Activated naive CD8-positive, alpha-beta T cell treated with anti-CD3 and anti-CD28 coated beads, Interleukin-2, amount 10 ng/mL, durations not matched to agents 7 days and 5 days (primary cell): ENCODE measurements at regions not wholly inside any gene's neighbourhood (a gene's known extent, or its start where the extent isn't known, plus 50 kb on each side); places are given as distances from the start of the nearest gene placed in this dataset.

Source experiments
- ATAC-seq: fragments of 150-1000 bp; cut with Tn5 transposase; one replicate; pipeline ENCODE4 v1.10.0; 2021; ENCODE audit warnings: low read depth, moderate library complexity
- POLR2A ChIA-PET: fragments of 350-600 bp; sonication (Branson Sonifier 250); formaldehyde crosslinking; loops from one replicate; lab custom pipeline; 2021; ENCODE audit warnings: antibody characterized with exemption; lab: Charles Lee
- DNase-seq: peaks from one replicate; pipeline ENCODE4 v3.0.0; 2021
- H3K27ac Mint-ChIP-seq: one replicate; pipeline ENCODE4 v1.8.0; 2022; ENCODE audit warnings: mild to moderate bottlenecking, mixed read lengths
- H3K27me3 Mint-ChIP-seq: one replicate; pipeline ENCODE4 v1.8.0; 2022; ENCODE audit warnings: mild to moderate bottlenecking, moderate library complexity, mixed read lengths
- H3K36me3 Mint-ChIP-seq: one replicate; pipeline ENCODE4 v1.8.0; 2021; ENCODE audit warnings: mild to moderate bottlenecking, mixed read lengths
- H3K4me1 Mint-ChIP-seq: one replicate; pipeline ENCODE4 v1.8.0; 2021; ENCODE audit warnings: mixed read lengths
- H3K4me3 Mint-ChIP-seq: one replicate; pipeline ENCODE4 v1.8.0; 2022; ENCODE audit warnings: mild to moderate bottlenecking, moderate library complexity, mixed read lengths
- H3K9me3 Mint-ChIP-seq: one replicate; pipeline ENCODE4 v1.8.0; 2021; ENCODE audit warnings: mixed read lengths

- DNase-seq, result no peak
- no peaks in the 10 kb centered on the region for H3K36me3 Mint-ChIP-seq
- no peaks in the 10 kb centered on the region for H3K4me1 Mint-ChIP-seq
- H3K27me3 Mint-ChIP-seq, result no peaks in the 10 kb centered on the region
- H3K4me3 Mint-ChIP-seq, result no peak overlapping the region
- ATAC-seq, result no peak
- POLR2A ChIA-PET, result no interaction called here
- H3K27ac Mint-ChIP-seq, result no peak overlapping the region
- H3K9me3 Mint-ChIP-seq, result no peaks in the 10 kb centered on the region
Observed at GRCh38 chr10:84837041-84837812, 508.8 kb downstream of the CCSER2 start.

GRCh38 chr10:84837877-84838276 is 509.5 kb downstream of the CCSER2 start:
- H3K4me1 Mint-ChIP-seq, result no peaks in the 10 kb centered on the region
- no peak overlapping the region for H3K27ac Mint-ChIP-seq
- no peak for ATAC-seq
- no peak for DNase-seq
- H3K36me3 Mint-ChIP-seq, result no peaks in the 10 kb centered on the region
- no peak overlapping the region for H3K4me3 Mint-ChIP-seq
- POLR2A ChIA-PET, result no interaction called here
- H3K27me3 Mint-ChIP-seq, result no peaks in the 10 kb centered on the region
- no peaks in the 10 kb centered on the region for H3K9me3 Mint-ChIP-seq

DNA sequence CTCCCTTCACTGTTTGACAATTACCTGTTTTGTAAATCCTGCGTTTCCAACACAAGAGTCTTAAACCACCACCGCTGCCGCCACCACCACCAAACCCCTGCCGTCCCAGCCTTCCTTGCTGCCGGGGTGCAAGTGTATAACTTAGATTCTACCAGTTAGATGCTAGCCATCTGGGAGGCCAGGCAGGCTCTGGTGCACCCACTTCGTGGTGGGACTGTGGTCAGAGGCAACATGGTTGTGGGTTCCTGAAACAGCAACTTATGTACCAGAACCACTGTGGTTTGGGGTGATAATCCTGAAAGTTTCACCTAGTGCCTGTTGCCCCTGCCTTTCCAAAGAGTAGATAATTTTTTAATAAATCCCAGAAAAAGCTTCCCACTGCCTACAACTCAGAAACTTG is 510.5 kb downstream of the CCSER2 start:
- Mint-ChIP-seq H3K36me3 (no peaks in the 10 kb centered on the region), H3K4me3 (no peak overlapping the region), H3K27ac (no peak overlapping the region), H3K4me1 (no peaks in the 10 kb centered on the region), H3K9me3 (no peaks in the 10 kb centered on the region), H3K27me3 (no peaks in the 10 kb centered on the region)
- ATAC-seq, result no peak
- no peak for DNase-seq
- POLR2A ChIA-PET, result no interaction called here

- Mint-ChIP-seq H3K27me3 (no peaks in the 10 kb centered on the region), H3K4me3 (no peak overlapping the region), H3K27ac (no peak overlapping the region), H3K4me1 (no peaks in the 10 kb centered on the region), H3K9me3 (no peaks in the 10 kb centered on the region), H3K36me3 (no peaks in the 10 kb centered on the region)
- DNase-seq, result no peak
- POLR2A ChIA-PET, result no interaction called here
- ATAC-seq, result no peak
Observed at GRCh38 chr10:84842593-84842992, 514.2 kb downstream of the CCSER2 start.

DNA sequence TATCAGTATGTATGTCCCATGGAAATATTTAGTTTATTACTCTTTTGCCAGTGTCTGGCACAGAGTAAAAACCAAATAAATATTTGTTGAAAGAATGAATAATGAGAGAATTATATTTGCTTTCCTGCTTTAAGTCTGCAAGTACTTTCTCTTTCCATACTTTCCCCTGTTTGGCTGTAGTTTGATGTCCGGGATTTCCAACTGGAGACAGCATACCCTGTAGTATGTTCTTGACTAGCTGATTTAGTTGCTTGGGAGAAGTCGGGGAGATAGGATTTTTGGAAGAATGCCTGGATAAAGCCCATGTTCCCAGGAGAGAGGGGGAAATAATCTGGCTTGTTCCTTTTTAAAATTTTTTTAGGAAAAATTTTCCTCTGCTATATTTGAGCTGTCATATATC is 516.1 kb downstream of the CCSER2 start:
- POLR2A ChIA-PET, result no interaction called here
- no peak overlapping the region for H3K4me3 Mint-ChIP-seq
- no peaks in the 10 kb centered on the region for H3K4me1 Mint-ChIP-seq
- no peaks in the 10 kb centered on the region for H3K27me3 Mint-ChIP-seq
- no peak overlapping the region for H3K27ac Mint-ChIP-seq
- no peaks in the 10 kb centered on the region for H3K9me3 Mint-ChIP-seq
- ATAC-seq, result no peak
- DNase-seq, result no peak
- no peaks in the 10 kb centered on the region for H3K36me3 Mint-ChIP-seq

DNA sequence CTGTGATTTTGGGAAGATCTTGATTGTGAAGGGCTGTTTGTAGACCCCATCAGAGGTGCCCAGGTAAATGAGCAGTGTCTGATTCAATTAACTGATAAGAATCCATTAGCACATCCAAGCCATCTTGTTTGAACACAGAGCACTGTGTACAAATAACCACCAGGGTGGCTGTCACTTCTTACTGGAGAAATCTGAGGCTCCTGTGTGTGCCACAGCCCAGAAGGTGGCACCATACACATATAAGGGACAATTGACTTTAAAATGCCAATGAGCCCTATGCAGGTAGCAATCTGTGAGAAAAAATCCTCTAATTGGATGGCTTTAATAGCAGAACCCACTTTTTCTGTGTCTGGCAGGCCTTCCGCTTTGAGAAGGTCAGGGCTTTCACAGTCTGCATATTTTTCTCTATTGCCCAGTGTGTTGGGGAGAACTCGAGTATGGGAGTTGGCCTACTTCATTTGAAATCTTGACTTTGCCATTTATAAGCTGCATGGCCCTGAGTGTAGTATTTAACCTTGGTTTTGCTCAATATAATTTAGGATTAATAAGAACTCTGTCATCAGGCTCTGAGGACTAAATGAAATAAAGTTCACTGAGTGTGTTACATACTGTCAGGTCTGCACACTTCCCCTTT is 517.4 kb downstream of the CCSER2 start:
- no peaks in the 10 kb centered on the region for H3K36me3 Mint-ChIP-seq
- DNase-seq (no peak), ATAC-seq (no peak)

GRCh38 chr10:84846658-84847316 is 518.4 kb downstream of the CCSER2 start:
- POLR2A ChIA-PET, result no interaction called here
- DNase-seq (no peak), ATAC-seq (no peak)
- H3K27ac Mint-ChIP-seq, result no peak overlapping the region
- no peaks in the 10 kb centered on the region for H3K36me3 Mint-ChIP-seq
- H3K4me1 Mint-ChIP-seq, result no peaks in the 10 kb centered on the region
- H3K27me3 Mint-ChIP-seq, result no peaks in the 10 kb centered on the region
- no peaks in the 10 kb centered on the region for H3K9me3 Mint-ChIP-seq
- H3K4me3 Mint-ChIP-seq, result no peak overlapping the region

More for the DNA sequence above, 517.4 kb downstream of the CCSER2 start:
- Mint-ChIP-seq H3K4me3 (no peak overlapping the region), H3K9me3 (no peaks in the 10 kb centered on the region), H3K27me3 (no peaks in the 10 kb centered on the region), H3K27ac (no peak overlapping the region), H3K4me1 (no peaks in the 10 kb centered on the region)
- POLR2A ChIA-PET, result no interaction called here

- DNase-seq, result no peak
- Mint-ChIP-seq H3K27ac (no peak overlapping the region), H3K4me3 (no peak overlapping the region), H3K27me3 (no peaks in the 10 kb centered on the region), H3K9me3 (no peaks in the 10 kb centered on the region), H3K4me1 (no peaks in the 10 kb centered on the region), H3K36me3 (no peaks in the 10 kb centered on the region)
- POLR2A ChIA-PET, result no interaction called here
- no peak for ATAC-seq
Observed at GRCh38 chr10:84848967-84849366, 520.6 kb downstream of the CCSER2 start.

DNA sequence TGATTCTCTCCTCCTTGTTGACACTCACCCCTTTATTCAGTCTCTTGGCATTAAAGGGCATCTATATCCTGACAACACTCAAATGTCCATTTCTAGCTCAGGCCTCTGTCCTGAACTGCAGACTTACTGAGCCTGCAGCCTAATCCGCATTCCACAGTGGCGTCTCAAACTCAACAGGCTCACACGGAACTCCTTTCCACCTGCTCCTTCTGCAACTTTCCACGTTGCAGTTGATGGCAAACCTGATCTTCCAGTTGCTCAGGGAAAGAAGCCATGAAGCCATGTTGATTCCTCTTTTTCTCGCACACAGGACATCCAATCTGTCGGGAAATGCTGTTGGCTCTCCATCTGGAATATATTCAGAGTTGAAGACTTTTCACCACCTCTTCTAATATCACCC is 522.4 kb downstream of the CCSER2 start:
- H3K9me3 Mint-ChIP-seq, result no peaks in the 10 kb centered on the region
- H3K4me3 Mint-ChIP-seq, result no peak overlapping the region
- no peak for ATAC-seq
- no peaks in the 10 kb centered on the region for H3K36me3 Mint-ChIP-seq
- DNase-seq, result no peak
- H3K27me3 Mint-ChIP-seq, result no peaks in the 10 kb centered on the region
- H3K4me1 Mint-ChIP-seq, result no peaks in the 10 kb centered on the region
- H3K27ac Mint-ChIP-seq, result no peak overlapping the region
- POLR2A ChIA-PET, result no interaction called here

DNA sequence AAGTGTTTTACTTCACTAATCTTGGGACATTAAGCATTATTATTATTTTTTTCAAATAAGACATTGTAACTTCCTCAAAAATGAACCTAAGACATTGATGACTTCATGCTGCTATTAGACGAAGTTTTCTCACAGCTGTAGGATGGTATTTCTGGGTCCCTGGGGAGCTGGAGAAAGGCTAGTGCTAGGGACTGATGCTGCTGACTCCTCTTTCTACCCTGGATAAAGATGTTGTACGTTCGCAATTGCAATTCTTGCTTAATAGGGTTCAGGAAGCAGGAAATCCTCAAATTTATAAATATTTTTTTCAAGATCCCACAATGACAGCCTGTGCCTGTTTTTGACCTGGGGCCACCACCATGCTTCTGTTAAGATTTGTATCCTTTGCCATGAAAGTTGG is 526.0 kb downstream of the CCSER2 start:
- no peaks in the 10 kb centered on the region for H3K9me3 Mint-ChIP-seq
- ATAC-seq (no peak), DNase-seq (no peak)
- H3K27me3 Mint-ChIP-seq, result no peaks in the 10 kb centered on the region
- no peak overlapping the region for H3K4me3 Mint-ChIP-seq
- H3K36me3 Mint-ChIP-seq, result no peaks in the 10 kb centered on the region
- POLR2A ChIA-PET, result no interaction called here
- no peaks in the 10 kb centered on the region for H3K4me1 Mint-ChIP-seq
- H3K27ac Mint-ChIP-seq, result no peak overlapping the region

DNA sequence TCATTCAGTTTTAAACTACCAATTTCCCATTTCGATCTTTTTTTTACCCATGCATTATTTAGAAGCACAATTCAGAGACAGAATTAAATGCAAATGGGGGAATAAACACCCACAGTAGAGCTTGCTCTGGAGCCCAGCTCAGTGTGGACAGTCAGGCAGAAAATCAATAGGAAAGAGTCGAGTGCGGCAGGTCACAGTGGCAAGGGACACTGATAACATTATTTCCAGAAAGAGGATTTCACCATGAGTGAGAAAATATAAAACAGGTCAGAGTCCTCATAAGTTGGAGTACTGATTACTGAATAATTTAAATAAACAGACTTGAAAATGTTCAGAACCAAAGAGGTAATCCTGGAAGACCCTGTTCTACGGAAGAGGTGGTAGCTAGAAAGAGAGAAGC is 532.5 kb downstream of the CCSER2 start:
- H3K27ac Mint-ChIP-seq, result no peak overlapping the region
- H3K4me1 Mint-ChIP-seq, result no peaks in the 10 kb centered on the region
- no peaks in the 10 kb centered on the region for H3K9me3 Mint-ChIP-seq
- no peaks in the 10 kb centered on the region for H3K36me3 Mint-ChIP-seq
- ATAC-seq (no peak), DNase-seq (no peak)
- no peak overlapping the region for H3K4me3 Mint-ChIP-seq
- POLR2A ChIA-PET, result no interaction called here
- H3K27me3 Mint-ChIP-seq, result no peaks in the 10 kb centered on the region

- DNase-seq, result no peak
Observed at GRCh38 chr10:84862551-84862950, 534.2 kb downstream of the CCSER2 start.

DNA sequence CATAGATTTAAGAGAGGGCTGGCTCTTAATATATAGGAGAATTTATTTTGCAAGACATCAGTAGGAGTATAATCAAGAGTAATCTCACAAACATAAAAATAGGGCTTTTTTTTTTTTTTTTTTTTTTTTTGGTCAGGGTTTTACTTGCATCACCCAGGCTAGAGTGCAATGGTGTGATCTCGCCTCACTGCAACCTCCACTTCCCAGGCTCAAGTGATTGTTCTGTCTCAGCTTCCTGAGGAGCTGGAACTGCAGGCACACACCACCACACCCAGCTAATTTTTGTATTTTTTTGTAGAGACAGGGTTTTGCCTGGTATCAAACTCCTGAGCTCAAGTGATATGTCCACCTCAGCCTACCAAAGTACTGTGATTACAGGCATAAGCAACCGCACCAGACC is 535.3 kb downstream of the CCSER2 start:
- H3K4me3 Mint-ChIP-seq, result no peak overlapping the region
- ATAC-seq, result no peak

More at GRCh38 chr10:84862551-84862950, 534.2 kb downstream of the CCSER2 start:
- H3K27me3 Mint-ChIP-seq, result no peaks in the 10 kb centered on the region
- POLR2A ChIA-PET, result no interaction called here
- no peaks in the 10 kb centered on the region for H3K36me3 Mint-ChIP-seq
- no peaks in the 10 kb centered on the region for H3K9me3 Mint-ChIP-seq
- no peak overlapping the region for H3K27ac Mint-ChIP-seq
- H3K4me1 Mint-ChIP-seq, result no peaks in the 10 kb centered on the region
- H3K4me3 Mint-ChIP-seq, result no peak overlapping the region
- ATAC-seq, result no peak

More for the DNA sequence above, 535.3 kb downstream of the CCSER2 start:
- Mint-ChIP-seq H3K27me3 (no peaks in the 10 kb centered on the region), H3K4me1 (no peaks in the 10 kb centered on the region), H3K9me3 (no peaks in the 10 kb centered on the region), H3K36me3 (no peaks in the 10 kb centered on the region), H3K27ac (no peak overlapping the region)
- POLR2A ChIA-PET, result no interaction called here
- no peak for DNase-seq
